GM23338 (cell line): ENCODE measurements at regions not wholly inside any gene's neighbourhood (a gene's known extent, or its start where the extent isn't known, plus 50 kb on each side); places are given as distances from the start of the nearest gene placed in this dataset.

Source experiments
- ATAC-seq: fragments of 200-7000 bp; cut with Tn5 transposase; 3 replicates; pipeline ENCODE4 v1.9.1; 2020
- DNase-seq: peaks from one replicate; pipeline ENCODE4 v3.0.0-alpha.2; 2015; ENCODE audit warnings: low spot score
- H2AFZ ChIP-seq: fragments of 200-600 bp; sonication (generic); 2 replicates; pipeline ENCODE4 v1.8.0; 2016; ENCODE audit warnings: antibody characterized with exemption, mild to moderate bottlenecking, moderate library complexity
- H3F3A ChIP-seq: fragments of 200-600 bp; sonication (generic); replicated peaks from 2 replicates; pipeline ENCODE4 v1.8.0; 2017; ENCODE audit warnings: antibody characterized with exemption, mixed run types, low read depth
- H3K27ac ChIP-seq: fragments of 200-600 bp; sonication (generic); 2 replicates; pipeline ENCODE4 v1.6.1; 2016; ENCODE audit warnings: low read depth
- H3K27me3 ChIP-seq: fragments of 200-600 bp; sonication (generic); 2 replicates; pipeline ENCODE4 v1.8.0; 2016; ENCODE audit warnings: mild to moderate bottlenecking, mixed run types, moderate library complexity; ENCODE audit not compliant: insufficient read depth
- H3K36me3 ChIP-seq: fragments of 200-600 bp; sonication (generic); 2 replicates; pipeline ENCODE4 v1.8.0; 2016; ENCODE audit warnings: mild to moderate bottlenecking; ENCODE audit not compliant: insufficient read depth
- H3K4me1 ChIP-seq: fragments of 200-600 bp; sonication (generic); 2 replicates; pipeline ENCODE4 v1.8.0; 2016; ENCODE audit warnings: mild to moderate bottlenecking, moderate library complexity; ENCODE audit not compliant: insufficient read depth
- H3K4me2 ChIP-seq: fragments of 200-600 bp; sonication (generic); 2 replicates; pipeline ENCODE4 v1.7.1; 2017; ENCODE audit warnings: mixed run types
- H3K4me3 ChIP-seq: fragments of 200-600 bp; sonication (generic); 2 replicates; pipeline ENCODE4 v1.6.1; 2016; ENCODE audit warnings: mixed run types
- H3K79me2 ChIP-seq: fragments of 200-600 bp; sonication (generic); replicated peaks from 2 replicates; pipeline ENCODE4 v1.8.0; 2017; ENCODE audit warnings: mild to moderate bottlenecking; ENCODE audit not compliant: insufficient read depth
- H3K9me2 ChIP-seq: fragments of 200-600 bp; sonication (generic); 2 replicates; pipeline ENCODE4 v1.8.0; 2017; ENCODE audit not compliant: insufficient read depth
- H4K20me1 ChIP-seq: fragments of 200-600 bp; sonication (generic); replicated peaks from 2 replicates; pipeline ENCODE4 v1.8.0; 2017; ENCODE audit warnings: mild to moderate bottlenecking; ENCODE audit not compliant: insufficient read depth
- H3K27ac Mint-ChIP-seq: 2 replicates; pipeline ENCODE4 v1.8.0; 2020; ENCODE audit warnings: inconsistent platforms, mild to moderate bottlenecking, moderate library complexity, mixed read lengths
- H3K27me3 Mint-ChIP-seq: 3 replicates; pipeline ENCODE4 v1.8.0; 2022; ENCODE audit warnings: low read depth, mild to moderate bottlenecking, moderate library complexity, mixed read lengths, inconsistent platforms; ENCODE audit not compliant: insufficient read depth, poor library complexity
- H3K36me3 Mint-ChIP-seq: 3 replicates; pipeline ENCODE4 v1.8.0; 2021; ENCODE audit warnings: low read depth, mild to moderate bottlenecking, inconsistent platforms, moderate library complexity, mixed read lengths
- H3K4me1 Mint-ChIP-seq: 3 replicates; pipeline ENCODE4 v1.8.0; 2020; ENCODE audit warnings: mild to moderate bottlenecking, inconsistent platforms, mixed read lengths
- H3K4me3 Mint-ChIP-seq: 3 replicates; pipeline ENCODE4 v1.8.0; 2021; ENCODE audit warnings: moderate library complexity, mild to moderate bottlenecking, inconsistent platforms, mixed read lengths
- H3K9me3 Mint-ChIP-seq: 3 replicates; pipeline ENCODE4 v1.8.0; 2020; ENCODE audit warnings: moderate library complexity, mild to moderate bottlenecking, inconsistent platforms, mixed read lengths
- CREB1 ChIP-seq: fragments of 250-450 bp; sonication (Bioruptor Pico); IDR thresholded peaks from 2 replicates; pipeline ENCODE4 v1.5.0; 2020; ENCODE audit warnings: low read depth, mild to moderate bottlenecking, moderate library complexity
- EZH2 ChIP-seq: fragments of 200-600 bp; sonication (generic); IDR thresholded peaks from one replicate; pipeline ENCODE4 v1.8.0; 2017; ENCODE audit warnings: antibody characterized with exemption, mild to moderate bottlenecking, low read depth; ENCODE audit not compliant: unreplicated experiment
- EZH2phosphoT487 ChIP-seq: fragments of 200-600 bp; sonication (generic); IDR thresholded peaks from one replicate; pipeline ENCODE4 v1.8.1; 2018; ENCODE audit warnings: antibody characterized with exemption; ENCODE audit not compliant: unreplicated experiment
- JUNB ChIP-seq: IDR thresholded peaks from one replicate; pipeline ENCODE4 v1.6.1; 2016; ENCODE audit warnings: antibody characterized with exemption; ENCODE audit not compliant: unreplicated experiment
- NANOG ChIP-seq: IDR thresholded peaks from 2 replicates; pipeline ENCODE4 v1.6.1; 2016; ENCODE audit warnings: antibody characterized with exemption, borderline replicate concordance
- POLR2AphosphoS5 ChIP-seq: IDR thresholded peaks from 2 replicates; pipeline ENCODE4 v1.6.1; 2016; ENCODE audit warnings: antibody characterized with exemption, low read depth
- REST ChIP-seq: IDR thresholded peaks from one replicate; pipeline ENCODE4 v1.6.1; 2018; ENCODE audit warnings: antibody characterized with exemption; ENCODE audit not compliant: unreplicated experiment
- ZNF114 ChIP-seq: fragments of 250-450 bp; sonication (Bioruptor Pico); IDR thresholded peaks from 2 replicates; pipeline ENCODE4 v1.5.0; 2020; ENCODE audit warnings: mild to moderate bottlenecking, moderate library complexity
- ZNF331 ChIP-seq: fragments of 250-450 bp; sonication (Bioruptor Pico); IDR thresholded peaks from 2 replicates; pipeline ENCODE4 v1.5.0; 2020; ENCODE audit warnings: low read depth, mild to moderate bottlenecking, moderate library complexity
- TF ChIP-seq, protein P1 (sequence below), 2 experiments: fragments of 200-600 bp in 1 of 2; sonication (generic) in 1 of 2; conservative IDR thresholded peaks; 2 replicates each; pipeline versions ENCODE4 v1.5.1 to v1.6.1; 2016 to 2017; ENCODE audit warnings: antibody characterized with exemption in 2 of 2, low read depth in 2 of 2, mild to moderate bottlenecking in 2 of 2, moderate library complexity in 1 of 2
- TF ChIP-seq, protein P2 (sequence below): fragments of 250-450 bp; sonication (Bioruptor Pico); IDR thresholded peaks from 2 replicates; pipeline ENCODE4 v1.5.0; 2020; ENCODE audit warnings: mild to moderate bottlenecking, moderate library complexity

DNA sequence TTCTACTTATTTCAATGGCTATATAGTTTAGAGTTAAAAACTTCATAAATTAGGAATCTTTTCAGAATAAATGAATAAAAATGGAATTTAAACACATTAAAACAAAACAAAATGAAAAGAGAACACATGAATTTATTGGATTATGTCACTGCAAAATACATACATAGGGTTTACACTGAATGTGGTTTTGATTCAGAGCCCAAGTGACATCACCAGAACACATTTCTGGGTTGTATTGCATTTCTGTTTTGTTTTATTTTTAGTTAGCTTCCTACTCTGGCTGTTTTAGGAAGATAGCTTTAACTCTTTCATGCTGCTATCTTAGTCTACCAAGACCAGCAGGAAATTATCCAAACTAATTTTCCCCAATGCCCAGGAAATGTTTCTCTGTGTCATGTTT is 1935.0 kb downstream of the EFNA5 start (continued):
- TF ChIP-seq POLR2AphosphoS5: no peak
- TF ChIP-seq, protein P1, sequence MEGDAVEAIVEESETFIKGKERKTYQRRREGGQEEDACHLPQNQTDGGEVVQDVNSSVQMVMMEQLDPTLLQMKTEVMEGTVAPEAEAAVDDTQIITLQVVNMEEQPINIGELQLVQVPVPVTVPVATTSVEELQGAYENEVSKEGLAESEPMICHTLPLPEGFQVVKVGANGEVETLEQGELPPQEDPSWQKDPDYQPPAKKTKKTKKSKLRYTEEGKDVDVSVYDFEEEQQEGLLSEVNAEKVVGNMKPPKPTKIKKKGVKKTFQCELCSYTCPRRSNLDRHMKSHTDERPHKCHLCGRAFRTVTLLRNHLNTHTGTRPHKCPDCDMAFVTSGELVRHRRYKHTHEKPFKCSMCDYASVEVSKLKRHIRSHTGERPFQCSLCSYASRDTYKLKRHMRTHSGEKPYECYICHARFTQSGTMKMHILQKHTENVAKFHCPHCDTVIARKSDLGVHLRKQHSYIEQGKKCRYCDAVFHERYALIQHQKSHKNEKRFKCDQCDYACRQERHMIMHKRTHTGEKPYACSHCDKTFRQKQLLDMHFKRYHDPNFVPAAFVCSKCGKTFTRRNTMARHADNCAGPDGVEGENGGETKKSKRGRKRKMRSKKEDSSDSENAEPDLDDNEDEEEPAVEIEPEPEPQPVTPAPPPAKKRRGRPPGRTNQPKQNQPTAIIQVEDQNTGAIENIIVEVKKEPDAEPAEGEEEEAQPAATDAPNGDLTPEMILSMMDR (conservative IDR thresholded peaks at IDR 0.05; ENCODE audit: low read depth in 2 of 2): no peak

- no peak overlapping the region for H2AFZ ChIP-seq
- DNase-seq: peak; percentile 10
- H3K4me2 ChIP-seq: no peak overlapping the region
- no peaks in the 10 kb centered on the region for H3K9me3 Mint-ChIP-seq
- H3K79me2 ChIP-seq: no peaks in the 10 kb centered on the region
- H3K27ac ChIP-seq: no peak overlapping the region
- H3K9me2 ChIP-seq: no peaks in the 10 kb centered on the region
- H3K27ac Mint-ChIP-seq: no peak overlapping the region
- no peaks in the 10 kb centered on the region for H3K27me3 ChIP-seq
- peak; percentile 46; the same call in 2 of the 3 replicates for ATAC-seq
- no peak overlapping the region for H3K4me3 Mint-ChIP-seq
- no peaks in the 10 kb centered on the region for H3F3A ChIP-seq
- no peaks in the 10 kb centered on the region for H4K20me1 ChIP-seq
- H3K4me3 ChIP-seq: no peak overlapping the region
- no peaks in the 10 kb centered on the region for H3K27me3 Mint-ChIP-seq
- H3K36me3 ChIP-seq: no peaks in the 10 kb centered on the region
- no peaks in the 10 kb centered on the region; the same call in 2 of the 3 replicates for H3K36me3 Mint-ChIP-seq
- no peaks in the 10 kb centered on the region for H3K4me1 ChIP-seq
- peaks cover 3% of the 10 kb centered on the region; the same call in 2 of the 3 replicates for H3K4me1 Mint-ChIP-seq
- TF ChIP-seq EZH2: no peak
- TF ChIP-seq, protein P2, sequence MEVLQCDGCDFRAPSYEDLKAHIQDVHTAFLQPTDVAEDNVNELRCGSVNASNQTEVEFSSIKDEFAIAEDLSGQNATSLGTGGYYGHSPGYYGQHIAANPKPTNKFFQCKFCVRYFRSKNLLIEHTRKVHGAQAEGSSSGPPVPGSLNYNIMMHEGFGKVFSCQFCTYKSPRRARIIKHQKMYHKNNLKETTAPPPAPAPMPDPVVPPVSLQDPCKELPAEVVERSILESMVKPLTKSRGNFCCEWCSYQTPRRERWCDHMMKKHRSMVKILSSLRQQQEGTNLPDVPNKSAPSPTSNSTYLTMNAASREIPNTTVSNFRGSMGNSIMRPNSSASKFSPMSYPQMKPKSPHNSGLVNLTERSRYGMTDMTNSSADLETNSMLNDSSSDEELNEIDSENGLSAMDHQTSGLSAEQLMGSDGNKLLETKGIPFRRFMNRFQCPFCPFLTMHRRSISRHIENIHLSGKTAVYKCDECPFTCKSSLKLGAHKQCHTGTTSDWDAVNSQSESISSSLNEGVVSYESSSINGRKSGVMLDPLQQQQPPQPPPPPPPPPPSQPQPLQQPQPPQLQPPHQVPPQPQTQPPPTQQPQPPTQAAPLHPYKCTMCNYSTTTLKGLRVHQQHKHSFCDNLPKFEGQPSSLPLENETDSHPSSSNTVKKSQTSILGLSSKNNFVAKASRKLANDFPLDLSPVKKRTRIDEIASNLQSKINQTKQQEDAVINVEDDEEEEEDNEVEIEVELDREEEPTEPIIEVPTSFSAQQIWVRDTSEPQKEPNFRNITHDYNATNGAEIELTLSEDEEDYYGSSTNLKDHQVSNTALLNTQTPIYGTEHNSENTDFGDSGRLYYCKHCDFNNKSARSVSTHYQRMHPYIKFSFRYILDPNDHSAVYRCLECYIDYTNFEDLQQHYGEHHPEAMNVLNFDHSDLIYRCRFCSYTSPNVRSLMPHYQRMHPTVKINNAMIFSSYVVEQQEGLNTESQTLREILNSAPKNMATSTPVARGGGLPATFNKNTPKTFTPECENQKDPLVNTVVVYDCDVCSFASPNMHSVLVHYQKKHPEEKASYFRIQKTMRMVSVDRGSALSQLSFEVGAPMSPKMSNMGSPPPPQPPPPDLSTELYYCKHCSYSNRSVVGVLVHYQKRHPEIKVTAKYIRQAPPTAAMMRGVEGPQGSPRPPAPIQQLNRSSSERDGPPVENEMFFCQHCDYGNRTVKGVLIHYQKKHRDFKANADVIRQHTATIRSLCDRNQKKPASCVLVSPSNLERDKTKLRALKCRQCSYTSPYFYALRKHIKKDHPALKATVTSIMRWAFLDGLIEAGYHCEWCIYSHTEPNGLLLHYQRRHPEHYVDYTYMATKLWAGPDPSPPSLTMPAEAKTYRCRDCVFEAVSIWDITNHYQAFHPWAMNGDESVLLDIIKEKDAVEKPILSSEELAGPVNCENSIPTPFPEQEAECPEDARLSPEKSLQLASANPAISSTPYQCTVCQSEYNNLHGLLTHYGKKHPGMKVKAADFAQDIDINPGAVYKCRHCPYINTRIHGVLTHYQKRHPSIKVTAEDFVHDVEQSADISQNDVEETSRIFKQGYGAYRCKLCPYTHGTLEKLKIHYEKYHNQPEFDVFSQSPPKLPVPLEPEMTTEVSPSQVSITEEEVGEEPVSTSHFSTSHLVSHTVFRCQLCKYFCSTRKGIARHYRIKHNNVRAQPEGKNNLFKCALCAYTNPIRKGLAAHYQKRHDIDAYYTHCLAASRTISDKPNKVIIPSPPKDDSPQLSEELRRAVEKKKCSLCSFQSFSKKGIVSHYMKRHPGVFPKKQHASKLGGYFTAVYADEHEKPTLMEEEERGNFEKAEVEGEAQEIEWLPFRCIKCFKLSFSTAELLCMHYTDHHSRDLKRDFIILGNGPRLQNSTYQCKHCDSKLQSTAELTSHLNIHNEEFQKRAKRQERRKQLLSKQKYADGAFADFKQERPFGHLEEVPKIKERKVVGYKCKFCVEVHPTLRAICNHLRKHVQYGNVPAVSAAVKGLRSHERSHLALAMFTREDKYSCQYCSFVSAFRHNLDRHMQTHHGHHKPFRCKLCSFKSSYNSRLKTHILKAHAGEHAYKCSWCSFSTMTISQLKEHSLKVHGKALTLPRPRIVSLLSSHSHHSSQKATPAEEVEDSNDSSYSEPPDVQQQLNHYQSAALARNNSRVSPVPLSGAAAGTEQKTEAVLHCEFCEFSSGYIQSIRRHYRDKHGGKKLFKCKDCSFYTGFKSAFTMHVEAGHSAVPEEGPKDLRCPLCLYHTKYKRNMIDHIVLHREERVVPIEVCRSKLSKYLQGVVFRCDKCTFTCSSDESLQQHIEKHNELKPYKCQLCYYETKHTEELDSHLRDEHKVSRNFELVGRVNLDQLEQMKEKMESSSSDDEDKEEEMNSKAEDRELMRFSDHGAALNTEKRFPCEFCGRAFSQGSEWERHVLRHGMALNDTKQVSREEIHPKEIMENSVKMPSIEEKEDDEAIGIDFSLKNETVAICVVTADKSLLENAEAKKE (CRISPR knock-in tag): no peak
- no peak for TF ChIP-seq POLR2AphosphoS5
- no peak for TF ChIP-seq ZNF114
- TF ChIP-seq EZH2phosphoT487: no peak
- TF ChIP-seq JUNB: no peak
- TF ChIP-seq, protein P1 (conservative IDR thresholded peaks at IDR 0.05; ENCODE audit: low read depth in 2 of 2): no peak
- no peak for TF ChIP-seq ZNF331 (CRISPR knock-in tag)
- TF ChIP-seq NANOG: no peak
- TF ChIP-seq CREB1 (CRISPR knock-in tag): no peak
- no peak for TF ChIP-seq REST
Observed at GRCh38 chr5:105730982-105731381, 1939.8 kb downstream of the EFNA5 start.
